Heart right ventricle (tissue), 16 donors: ENCODE measurements at regions not wholly inside any gene's neighbourhood (a gene's known extent, or its start where the extent isn't known, plus 50 kb on each side); places are given as distances from the start of the nearest gene placed in this dataset.

Experiments used
- ATAC-seq, 8 donors: fragments of 200-7000 bp; cut with Tn5 transposase; one replicate each; pipeline ENCODE4 v1.9.1; 2020; ENCODE audit warnings: mild to moderate bottlenecking in 8 of 8, moderate library complexity in 8 of 8, moderate number of reproducible peaks in 1 of 8
- DNase-seq, 2 donors: peaks; one replicate each; pipeline ENCODE4 v3.0.0-alpha.2; 2020
- H3K27ac ChIP-seq, 10 donors: fragments of 200-600 bp; sonication (generic) in 2 of 10; one replicate each; pipeline versions ENCODE4 v1.5.0 to v1.8.0; 2020 to 2022; ENCODE audit warnings: mild to moderate bottlenecking in 3 of 10
- H3K27me3 ChIP-seq, 7 donors: fragments of 200-600 bp; one replicate each; pipeline ENCODE4 v1.8.0; 2021 to 2022; ENCODE audit warnings: mild to moderate bottlenecking in 2 of 7
- H3K36me3 ChIP-seq, 9 donors: fragments of 200-600 bp; sonication (generic) in 1 of 9; one replicate each; pipeline versions ENCODE4 v1.5.0 to v1.8.0; 2020 to 2022; ENCODE audit warnings: mild to moderate bottlenecking in 2 of 9
- H3K4me1 ChIP-seq, 9 donors: fragments of 200-600 bp; sonication (generic) in 1 of 9; one replicate each; pipeline versions ENCODE4 v1.5.0 to v1.8.0; 2020 to 2022; ENCODE audit warnings: mild to moderate bottlenecking in 4 of 9
- H3K4me3 ChIP-seq, 10 donors: fragments of 200-600 bp; sonication (generic) in 2 of 10; one replicate each; pipeline versions ENCODE4 v1.5.0 to v1.8.0; 2020 to 2022; ENCODE audit warnings: mild to moderate bottlenecking in 7 of 10, moderate library complexity in 2 of 10
- H3K9me3 ChIP-seq, 11 donors: fragments of 200-600 bp in 10 of 11; sonication (generic) in 2 of 11; one replicate each; pipeline versions ENCODE4 v1.5.0 to v1.8.0; 2013 to 2022; ENCODE audit warnings: mild to moderate bottlenecking in 2 of 11, control low read depth in 1 of 11, moderate library complexity in 1 of 11
- WGBS, 2 donors: extraction: QIAGEN DNeasy Blood & Tissue Kit; methylation state at CpG; one replicate each; pipeline ENCODE4 v1.1.7; 2013; ENCODE audit warnings: inconsistent platforms in 1 of 2; 5-methylcytosine and 5-hydroxymethylcytosine counted together
- intact Hi-C, 10 donors: fragments of 100-400 bp; cut with DNase I; formaldehyde crosslinking; loops; one replicate each; pipeline versions ENCODE4 v1.11.1 to v1.14.2; 2022
- TF ChIP-seq, protein P1 (sequence below), 9 donors: fragments of 200-600 bp; sonication (generic) in 2 of 9; IDR thresholded peaks; one replicate each; pipeline versions ENCODE4 v1.5.0 to v1.8.0; 2021 to 2022; ENCODE audit warnings: antibody characterized with exemption in 9 of 9, mild to moderate bottlenecking in 5 of 9, moderate library complexity in 1 of 9
- donor health status: Arrhythmogenic right ventricular cardiomyopathy.
- donor health status: ischemic (EF 13 %, LVEDD 7.1; RV severe dilation, severe dysfunction).
- donor health status: healthy with polysubstance abuse.
- donor health status: DM: no; HTN: yes; CAD: no.
- donor health status: DM: no; HTN: no; CAD: no.
- donor health status: ischemic (EF 25% LVEDD 6.9; RV normal size, moderate dysfunction).
- donor health status: ischemic (EF 25% LVEDD 5.7; RV mildly dilated, moderate dysfunction).
- donor health status: healthy.
- donor health status: DM: yes; HTN: yes; CAD: no.
- donor health status: Ischemic cardiomyopathy.
- donor health status: ischemic (EF 35%, LVEDD 5.7; RV mildly dilated, moderate dysfunction).
- donor health status: nonischemic (EF 11% LVEDD 7.7; RV severe dilation, severe dysfunction).
- donor health status: DM: yes; HTN: yes; CAD: no.
- donor health status: PGD.
- donor health status: ischemic (EF 29% LVEDD 5.4; RV normal size, mild dysfunction).
- donor health status: nonischemic (EF 23%, LVEDD 6.1; RV moderate dilation, normal function).

DNA sequence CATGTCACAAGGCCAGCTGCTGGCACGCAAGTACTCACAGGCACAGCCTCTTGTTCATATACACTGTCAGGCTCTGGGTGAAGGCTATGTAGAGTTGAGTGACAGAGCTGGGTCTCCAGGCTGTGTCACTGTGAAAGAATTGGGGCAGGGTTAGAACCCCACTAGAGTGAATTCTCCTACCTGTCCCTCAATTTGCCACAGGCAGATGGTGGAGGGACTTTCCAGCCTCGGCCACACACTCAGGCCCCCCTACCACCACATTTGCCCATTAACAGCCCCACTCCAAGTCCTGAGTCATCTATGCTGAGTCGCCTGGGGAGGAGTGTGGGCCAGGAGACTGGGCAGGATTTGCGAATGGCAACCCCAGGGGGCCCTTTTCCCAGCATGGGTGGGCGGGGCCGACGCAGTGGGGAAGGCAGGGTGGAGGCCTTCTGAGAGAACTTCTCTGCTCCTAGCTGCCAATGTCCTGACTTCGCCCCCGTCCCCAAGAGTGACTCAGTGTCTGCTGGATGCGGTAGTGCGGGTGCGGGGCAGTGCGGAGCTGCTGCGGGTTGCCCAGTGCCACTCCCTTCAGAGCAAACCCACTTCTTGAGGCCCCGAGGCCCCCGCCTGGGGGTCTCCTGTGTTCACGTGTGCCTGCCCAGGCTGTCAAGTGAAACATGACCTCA is 50.3 kb upstream of the PSD2 start:
- Histone ChIP-seq H3K27me3 (peaks cover 6 to 58% (median 30%) of the 10 kb centered on the region in 7 donors), H3K27ac (peak overlapping the region in 3 of 10 donors; percentile 15 to 64 (median 36)), H3K4me1 (peaks cover 8 to 43% (median 35%) of the 10 kb centered on the region in 9 donors), H3K4me3 (peak overlapping the region in 1 of 10 donors; percentile 51), H3K9me3 (no peaks in the 10 kb centered on the region), H3K36me3 (no peaks in the 10 kb centered on the region)
- 61 to 64% methylated on average over 17 of the region's 17 CpGs for WGBS, 2 donors
- intact Hi-C loops: loop anchor here in 1 of 10 donors (5.0 kb wide), 1 partner anchor 33 kb away; no protein-coding TSS in a partner anchor
- peak in 1 of 2 donors; percentile 60 for DNase-seq
- ATAC-seq: peak in 6 of 8 donors; percentile 7 to 56 (median 27)
- TF ChIP-seq, protein P1, sequence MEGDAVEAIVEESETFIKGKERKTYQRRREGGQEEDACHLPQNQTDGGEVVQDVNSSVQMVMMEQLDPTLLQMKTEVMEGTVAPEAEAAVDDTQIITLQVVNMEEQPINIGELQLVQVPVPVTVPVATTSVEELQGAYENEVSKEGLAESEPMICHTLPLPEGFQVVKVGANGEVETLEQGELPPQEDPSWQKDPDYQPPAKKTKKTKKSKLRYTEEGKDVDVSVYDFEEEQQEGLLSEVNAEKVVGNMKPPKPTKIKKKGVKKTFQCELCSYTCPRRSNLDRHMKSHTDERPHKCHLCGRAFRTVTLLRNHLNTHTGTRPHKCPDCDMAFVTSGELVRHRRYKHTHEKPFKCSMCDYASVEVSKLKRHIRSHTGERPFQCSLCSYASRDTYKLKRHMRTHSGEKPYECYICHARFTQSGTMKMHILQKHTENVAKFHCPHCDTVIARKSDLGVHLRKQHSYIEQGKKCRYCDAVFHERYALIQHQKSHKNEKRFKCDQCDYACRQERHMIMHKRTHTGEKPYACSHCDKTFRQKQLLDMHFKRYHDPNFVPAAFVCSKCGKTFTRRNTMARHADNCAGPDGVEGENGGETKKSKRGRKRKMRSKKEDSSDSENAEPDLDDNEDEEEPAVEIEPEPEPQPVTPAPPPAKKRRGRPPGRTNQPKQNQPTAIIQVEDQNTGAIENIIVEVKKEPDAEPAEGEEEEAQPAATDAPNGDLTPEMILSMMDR (IDR thresholded peaks at IDR 0.05): no peak

DNA sequence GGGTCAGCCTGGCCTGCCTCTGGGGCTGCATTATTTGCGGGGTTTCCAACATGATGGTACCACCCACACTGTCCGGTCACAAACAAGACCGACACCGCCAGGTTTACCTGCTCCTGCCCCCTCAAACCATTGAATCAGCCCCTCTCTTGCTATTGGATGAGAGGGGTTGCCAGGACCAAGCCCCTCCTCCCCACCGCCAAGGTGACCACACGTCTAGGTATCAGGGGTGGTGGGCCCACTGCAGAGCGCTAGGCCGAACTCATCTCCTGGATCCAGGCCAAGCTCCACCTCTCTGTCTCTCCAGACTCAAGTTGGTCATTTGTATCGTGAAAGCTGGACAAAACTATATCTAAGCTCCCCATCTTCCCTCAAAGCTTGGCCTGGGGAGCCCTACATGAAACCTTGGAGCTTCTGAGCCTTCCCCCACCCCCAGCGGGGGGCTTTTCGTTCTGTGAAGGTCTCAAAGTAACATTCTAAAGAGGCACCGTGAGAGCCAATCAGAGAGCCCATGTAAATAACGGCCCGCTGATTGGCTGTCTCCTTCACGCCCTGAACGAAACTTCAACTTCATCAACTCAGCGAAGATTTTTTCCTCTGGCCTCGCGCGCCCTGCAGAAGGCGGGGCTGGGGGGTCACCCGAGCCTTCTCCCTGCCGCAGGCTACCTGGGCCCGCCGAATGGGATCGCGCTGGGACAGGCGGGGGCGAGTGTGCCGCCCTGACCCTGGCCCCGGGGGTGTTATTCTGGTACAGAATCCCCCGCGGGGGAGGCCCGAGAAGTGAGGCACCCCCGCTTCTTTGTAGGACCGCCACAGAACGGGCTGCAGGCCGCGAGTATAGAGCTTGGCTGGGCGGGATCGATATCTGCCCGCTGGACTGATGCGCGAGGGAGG is 49.6 kb upstream of the PSD2 start:
- WGBS, 2 donors: 10 to 12% methylated on average over 39 to 44 of the region's 44 CpGs
- Histone ChIP-seq H3K4me3 (peak overlapping the region; percentile 29 to 62 (median 49)), H3K27me3 (peaks cover 6 to 64% (median 30%) of the 10 kb centered on the region in 7 donors), H3K9me3 (no peaks in the 10 kb centered on the region), H3K36me3 (no peaks in the 10 kb centered on the region), H3K27ac (peak overlapping the region in 3 of 10 donors; percentile 15 to 64 (median 36)), H3K4me1 (peaks cover 8 to 42% (median 35%) of the 10 kb centered on the region in 9 donors)
- ATAC-seq: peak; percentile 51 to 87 (median 76)
- peak; percentile 54 to 65 for DNase-seq
- intact Hi-C loops: loop anchor here in 1 of 10 donors (5.0 kb wide), 1 partner anchor 34 kb away; no protein-coding TSS in a partner anchor
- TF ChIP-seq, protein P1 (IDR thresholded peaks at IDR 0.05): no peak
